ENCODE measurements at regions not wholly inside any gene's neighbourhood (a gene's known extent, or its start where the extent isn't known, plus 50 kb on each side); places are given as distances from the start of the nearest gene placed in this dataset.
"Not testable (repeated sequence)": the region's sequence is repeated elsewhere in the genome, so short reads cannot be mapped to it uniquely, and the experiment has no call there.

GRCh38 chr12:78379065-78379464 lies 485.5 kb upstream of the SYT1 start:
- TF ChIP-seq PRDM1 (tag by site-specific recombination; IDR thresholded peaks at IDR 0.05); ZNF549 (tag by site-specific recombination; IDR thresholded peaks at IDR 0.05); OSR2 (tag by site-specific recombination; IDR thresholded peaks at IDR 0.05); ZNF174 (tag by site-specific recombination; IDR thresholded peaks at IDR 0.05); CTCF (tag by site-specific recombination; IDR thresholded peaks at IDR 0.05); ZNF394 (tag by site-specific recombination; IDR thresholded peaks at IDR 0.05; ENCODE audit: borderline replicate concordance); ZEB2 (tag by site-specific recombination; IDR thresholded peaks at IDR 0.05); SP2 (tag by site-specific recombination; IDR thresholded peaks at IDR 0.05); ZNF184 (tag by site-specific recombination; IDR thresholded peaks at IDR 0.05): not testable (repeated sequence)

Data from HEK293 (cell line).